Hepatocyte (in vitro differentiated cells): ENCODE measurements at regions not wholly inside any gene's neighbourhood (a gene's known extent, or its start where the extent isn't known, plus 50 kb on each side); places are given as distances from the start of the nearest gene placed in this dataset.

Source experiments
- EZH2 ChIP-seq: fragments of 200-600 bp; sonication (generic); IDR thresholded peaks from 2 replicates; pipeline ENCODE4 v1.6.1; 2016; ENCODE audit warnings: antibody characterized with exemption, mild to moderate bottlenecking, borderline replicate concordance
- EZH2phosphoT487 ChIP-seq: fragments of 200-600 bp; sonication (generic); IDR thresholded peaks from one replicate; pipeline ENCODE4 v1.6.1; 2018; ENCODE audit warnings: antibody characterized with exemption, mild to moderate bottlenecking, low read depth, moderate library complexity; ENCODE audit not compliant: unreplicated experiment, severe bottlenecking
- TF ChIP-seq, protein P1 (sequence below): fragments of 200-600 bp; sonication (generic); IDR thresholded peaks from 2 replicates; pipeline ENCODE4 v1.5.1; 2016; ENCODE audit warnings: antibody characterized with exemption, mild to moderate bottlenecking; ENCODE audit not compliant: poor library complexity

DNA sequence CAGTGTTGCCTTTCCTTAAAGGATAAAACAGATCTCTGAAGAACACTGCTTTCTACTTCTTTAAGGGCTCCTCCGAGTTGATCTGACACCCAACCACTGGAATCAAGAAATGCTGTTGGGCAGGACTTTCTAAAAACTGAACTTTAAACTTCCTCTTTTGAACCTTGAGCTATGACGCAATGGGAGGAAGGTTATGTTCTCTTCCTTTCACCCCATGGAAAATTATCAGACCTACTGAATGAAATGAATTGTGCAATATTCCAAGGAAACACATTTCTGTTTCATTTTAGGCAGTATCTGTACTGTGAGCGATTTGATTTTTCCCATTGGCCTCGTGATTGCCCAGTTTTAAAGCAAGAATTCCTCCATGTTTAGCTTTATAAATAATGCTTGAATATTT, 206.0 kb upstream of the PRR16 start:
- TF ChIP-seq, protein P1, sequence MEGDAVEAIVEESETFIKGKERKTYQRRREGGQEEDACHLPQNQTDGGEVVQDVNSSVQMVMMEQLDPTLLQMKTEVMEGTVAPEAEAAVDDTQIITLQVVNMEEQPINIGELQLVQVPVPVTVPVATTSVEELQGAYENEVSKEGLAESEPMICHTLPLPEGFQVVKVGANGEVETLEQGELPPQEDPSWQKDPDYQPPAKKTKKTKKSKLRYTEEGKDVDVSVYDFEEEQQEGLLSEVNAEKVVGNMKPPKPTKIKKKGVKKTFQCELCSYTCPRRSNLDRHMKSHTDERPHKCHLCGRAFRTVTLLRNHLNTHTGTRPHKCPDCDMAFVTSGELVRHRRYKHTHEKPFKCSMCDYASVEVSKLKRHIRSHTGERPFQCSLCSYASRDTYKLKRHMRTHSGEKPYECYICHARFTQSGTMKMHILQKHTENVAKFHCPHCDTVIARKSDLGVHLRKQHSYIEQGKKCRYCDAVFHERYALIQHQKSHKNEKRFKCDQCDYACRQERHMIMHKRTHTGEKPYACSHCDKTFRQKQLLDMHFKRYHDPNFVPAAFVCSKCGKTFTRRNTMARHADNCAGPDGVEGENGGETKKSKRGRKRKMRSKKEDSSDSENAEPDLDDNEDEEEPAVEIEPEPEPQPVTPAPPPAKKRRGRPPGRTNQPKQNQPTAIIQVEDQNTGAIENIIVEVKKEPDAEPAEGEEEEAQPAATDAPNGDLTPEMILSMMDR: no peak
- TF ChIP-seq EZH2phosphoT487: no peak
- no peak for TF ChIP-seq EZH2
